Liver (tissue), 8 donors: ENCODE measurements at regions not wholly inside any gene's neighbourhood (a gene's known extent, or its start where the extent isn't known, plus 50 kb on each side); places are given as distances from the start of the nearest gene placed in this dataset.

Experiments
- DNase-seq: peaks from one replicate; pipeline ENCODE4 v3.0.0-alpha.2; 2017; ENCODE audit warnings: low spot score
- H3K27ac ChIP-seq, 2 donors: one replicate each; pipeline ENCODE4 v1.7.0; 2013; ENCODE audit warnings: inconsistent platforms in 2 of 2, low read length in 2 of 2, control low read depth in 1 of 2, low read depth in 1 of 2, mild to moderate bottlenecking in 1 of 2
- H3K27me3 ChIP-seq, 4 donors: one replicate each; pipeline versions ENCODE4 v1.6.1 to v1.7.0; 2013; ENCODE audit warnings: low read length in 3 of 4, inconsistent platforms in 1 of 4, mild to moderate bottlenecking in 1 of 4, moderate library complexity in 1 of 4; ENCODE audit not compliant: control insufficient read depth in 4 of 4, insufficient read depth in 4 of 4
- H3K36me3 ChIP-seq, 4 donors: one replicate each; pipeline versions ENCODE4 v1.6.1 to v1.7.0; 2013; ENCODE audit warnings: low read length in 3 of 4, mild to moderate bottlenecking in 3 of 4, low read depth in 1 of 4, moderate library complexity in 1 of 4; ENCODE audit not compliant: control insufficient read depth in 4 of 4, insufficient read depth in 3 of 4
- H3K4me1 ChIP-seq, 4 donors: one replicate each; pipeline versions ENCODE4 v1.6.1 to v1.7.0; 2013; ENCODE audit warnings: low read length in 3 of 4, mild to moderate bottlenecking in 3 of 4, moderate library complexity in 1 of 4; ENCODE audit not compliant: control insufficient read depth in 4 of 4, insufficient read depth in 4 of 4
- H3K4me3 ChIP-seq, 3 donors: one replicate each; pipeline versions ENCODE4 v1.6.1 to v1.7.0; 2013; ENCODE audit warnings: low read length in 3 of 3, control low read depth in 1 of 3, low read depth in 1 of 3, mild to moderate bottlenecking in 1 of 3
- H3K9ac ChIP-seq, 2 donors: one replicate each; pipeline ENCODE4 v1.7.0; 2013; ENCODE audit warnings: low read length in 2 of 2, mild to moderate bottlenecking in 2 of 2, moderate library complexity in 2 of 2, control low read depth in 1 of 2, low read depth in 1 of 2
- H3K9me3 ChIP-seq, 4 donors: one replicate each; pipeline versions ENCODE4 v1.6.1 to v1.7.0; 2013; ENCODE audit warnings: low read length in 3 of 4; ENCODE audit not compliant: control insufficient read depth in 4 of 4
- EGR1 ChIP-seq, 2 donors: IDR thresholded peaks; 2 replicates each; pipeline ENCODE4 v1.6.1; 2016 to 2018; ENCODE audit warnings: antibody characterized with exemption in 2 of 2, low read depth in 2 of 2
- FOXA2 ChIP-seq: IDR thresholded peaks from 2 replicates; pipeline ENCODE4 v1.6.1; 2016; ENCODE audit warnings: antibody characterized with exemption
- GABPA ChIP-seq, 2 donors: IDR thresholded peaks in 1 of 2; conservative IDR thresholded peaks in 1 of 2; 2 replicates each; pipeline ENCODE4 v1.6.1; 2016; ENCODE audit warnings: antibody characterized with exemption in 2 of 2, mild to moderate bottlenecking in 1 of 2, moderate library complexity in 1 of 2
- HNF4A ChIP-seq, 2 donors: conservative IDR thresholded peaks; 2 replicates each; pipeline ENCODE4 v1.6.1; 2016; ENCODE audit warnings: antibody characterized with exemption in 2 of 2, mild to moderate bottlenecking in 2 of 2
- HNF4G ChIP-seq: IDR thresholded peaks from 2 replicates; pipeline ENCODE4 v1.6.1; 2016; ENCODE audit warnings: antibody characterized with exemption
- JUND ChIP-seq, 2 donors: IDR thresholded peaks; 2 replicates each; pipeline ENCODE4 v1.6.1; 2016; ENCODE audit warnings: antibody characterized with exemption in 2 of 2
- RAD21 ChIP-seq, 2 donors: IDR thresholded peaks; 2 replicates each; pipeline ENCODE4 v1.6.1; 2016; ENCODE audit warnings: antibody characterized with exemption in 2 of 2, mild to moderate bottlenecking in 2 of 2
- RXRA ChIP-seq, 2 donors: IDR thresholded peaks; 2 replicates each; pipeline ENCODE4 v1.6.1; 2017 to 2018; ENCODE audit warnings: antibody characterized with exemption in 2 of 2, mild to moderate bottlenecking in 1 of 2
- SP1 ChIP-seq: IDR thresholded peaks from 2 replicates; pipeline ENCODE4 v1.6.1; 2018; ENCODE audit warnings: antibody characterized with exemption, mild to moderate bottlenecking
- TAF1 ChIP-seq: conservative IDR thresholded peaks from 2 replicates; pipeline ENCODE4 v1.6.1; 2016; ENCODE audit warnings: antibody characterized with exemption, mild to moderate bottlenecking
- YY1 ChIP-seq: IDR thresholded peaks from 2 replicates; pipeline ENCODE4 v1.6.1; 2016; ENCODE audit warnings: antibody characterized with exemption, mild to moderate bottlenecking
- WGBS: extraction: QIAGEN DNeasy Blood & Tissue Kit; methylation state at CpG from one replicate; pipeline ENCODE4 v1.1.7; 2013; 5-methylcytosine and 5-hydroxymethylcytosine counted together
- TF ChIP-seq, protein P1 (sequence below): IDR thresholded peaks from 2 replicates; pipeline ENCODE4 v1.6.1; 2016; ENCODE audit warnings: antibody characterized with exemption
- TF ChIP-seq, protein P2 (sequence below): IDR thresholded peaks from 2 replicates; pipeline ENCODE4 v1.6.1; 2016; ENCODE audit warnings: antibody characterized with exemption, mild to moderate bottlenecking
- TF ChIP-seq, protein P3 (sequence below): IDR thresholded peaks from 2 replicates; pipeline ENCODE4 v1.6.1; 2016; ENCODE audit warnings: antibody characterized with exemption
- TF ChIP-seq, protein P4 (sequence below): IDR thresholded peaks from 2 replicates; pipeline ENCODE4 v1.6.1; 2016; ENCODE audit warnings: antibody characterized with exemption
- TF ChIP-seq, protein P5 (sequence below): fragments of 150-350 bp; IDR thresholded peaks from 2 replicates; pipeline ENCODE4 v1.5.1; 2017; ENCODE audit warnings: improper control_type of control experiment, low read depth, low read length; ENCODE audit not compliant: missing input control
- donor health status: healthy.
- donor health status: healthy.
- donor health status: healthy.
- donor health status: healthy.
- donor health status: healthy.

DNA sequence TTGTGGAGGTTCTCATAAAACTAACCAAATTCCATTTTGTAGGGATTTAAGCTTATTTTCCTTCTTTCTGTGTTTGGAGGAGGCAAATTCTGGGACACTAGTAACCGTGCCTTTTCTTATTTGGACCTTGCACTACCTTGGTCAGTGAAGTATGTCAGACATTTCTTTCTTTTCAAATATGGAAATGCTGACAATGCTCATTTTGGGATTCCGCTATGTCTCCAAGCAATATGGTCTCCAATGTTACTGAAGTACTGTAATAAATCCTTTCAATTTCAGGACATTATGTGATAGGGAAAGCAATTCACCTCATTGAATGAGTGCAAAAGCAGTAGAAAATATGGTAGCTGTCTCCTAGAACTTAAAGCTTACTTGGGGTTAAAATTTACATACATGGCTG is 372.3 kb downstream of the HLX start:
- H3K9me3 ChIP-seq = peaks cover 0 to 4% (median 0%) of the 10 kb centered on the region in 4 donors
- no peak overlapping the region for H3K27ac ChIP-seq
- no peaks in the 10 kb centered on the region for H3K27me3 ChIP-seq
- H3K9ac ChIP-seq = no peak overlapping the region
- no peaks in the 10 kb centered on the region for H3K36me3 ChIP-seq
- no peaks in the 10 kb centered on the region for H3K4me1 ChIP-seq
- WGBS = 42% methylated on average over 2 of the region's 2 CpGs
- TF ChIP-seq FOXA2 = no peak
- TF ChIP-seq RXRA (IDR thresholded peaks at IDR 0.05) = no peak
- TF ChIP-seq, protein P1, sequence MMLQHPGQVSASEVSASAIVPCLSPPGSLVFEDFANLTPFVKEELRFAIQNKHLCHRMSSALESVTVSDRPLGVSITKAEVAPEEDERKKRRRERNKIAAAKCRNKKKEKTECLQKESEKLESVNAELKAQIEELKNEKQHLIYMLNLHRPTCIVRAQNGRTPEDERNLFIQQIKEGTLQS = no peak
- no peak for TF ChIP-seq SP1
- no peak for TF ChIP-seq RAD21 (IDR thresholded peaks at IDR 0.05)
- TF ChIP-seq, protein P2, sequence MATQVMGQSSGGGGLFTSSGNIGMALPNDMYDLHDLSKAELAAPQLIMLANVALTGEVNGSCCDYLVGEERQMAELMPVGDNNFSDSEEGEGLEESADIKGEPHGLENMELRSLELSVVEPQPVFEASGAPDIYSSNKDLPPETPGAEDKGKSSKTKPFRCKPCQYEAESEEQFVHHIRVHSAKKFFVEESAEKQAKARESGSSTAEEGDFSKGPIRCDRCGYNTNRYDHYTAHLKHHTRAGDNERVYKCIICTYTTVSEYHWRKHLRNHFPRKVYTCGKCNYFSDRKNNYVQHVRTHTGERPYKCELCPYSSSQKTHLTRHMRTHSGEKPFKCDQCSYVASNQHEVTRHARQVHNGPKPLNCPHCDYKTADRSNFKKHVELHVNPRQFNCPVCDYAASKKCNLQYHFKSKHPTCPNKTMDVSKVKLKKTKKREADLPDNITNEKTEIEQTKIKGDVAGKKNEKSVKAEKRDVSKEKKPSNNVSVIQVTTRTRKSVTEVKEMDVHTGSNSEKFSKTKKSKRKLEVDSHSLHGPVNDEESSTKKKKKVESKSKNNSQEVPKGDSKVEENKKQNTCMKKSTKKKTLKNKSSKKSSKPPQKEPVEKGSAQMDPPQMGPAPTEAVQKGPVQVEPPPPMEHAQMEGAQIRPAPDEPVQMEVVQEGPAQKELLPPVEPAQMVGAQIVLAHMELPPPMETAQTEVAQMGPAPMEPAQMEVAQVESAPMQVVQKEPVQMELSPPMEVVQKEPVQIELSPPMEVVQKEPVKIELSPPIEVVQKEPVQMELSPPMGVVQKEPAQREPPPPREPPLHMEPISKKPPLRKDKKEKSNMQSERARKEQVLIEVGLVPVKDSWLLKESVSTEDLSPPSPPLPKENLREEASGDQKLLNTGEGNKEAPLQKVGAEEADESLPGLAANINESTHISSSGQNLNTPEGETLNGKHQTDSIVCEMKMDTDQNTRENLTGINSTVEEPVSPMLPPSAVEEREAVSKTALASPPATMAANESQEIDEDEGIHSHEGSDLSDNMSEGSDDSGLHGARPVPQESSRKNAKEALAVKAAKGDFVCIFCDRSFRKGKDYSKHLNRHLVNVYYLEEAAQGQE = no peak
- no peak for TF ChIP-seq HNF4G
- no peak for TF ChIP-seq GABPA (IDR thresholded peaks at IDR 0.05 in 1 of 2, conservative IDR thresholded peaks at IDR 0.05 in 1 of 2)
- TF ChIP-seq, protein P3, sequence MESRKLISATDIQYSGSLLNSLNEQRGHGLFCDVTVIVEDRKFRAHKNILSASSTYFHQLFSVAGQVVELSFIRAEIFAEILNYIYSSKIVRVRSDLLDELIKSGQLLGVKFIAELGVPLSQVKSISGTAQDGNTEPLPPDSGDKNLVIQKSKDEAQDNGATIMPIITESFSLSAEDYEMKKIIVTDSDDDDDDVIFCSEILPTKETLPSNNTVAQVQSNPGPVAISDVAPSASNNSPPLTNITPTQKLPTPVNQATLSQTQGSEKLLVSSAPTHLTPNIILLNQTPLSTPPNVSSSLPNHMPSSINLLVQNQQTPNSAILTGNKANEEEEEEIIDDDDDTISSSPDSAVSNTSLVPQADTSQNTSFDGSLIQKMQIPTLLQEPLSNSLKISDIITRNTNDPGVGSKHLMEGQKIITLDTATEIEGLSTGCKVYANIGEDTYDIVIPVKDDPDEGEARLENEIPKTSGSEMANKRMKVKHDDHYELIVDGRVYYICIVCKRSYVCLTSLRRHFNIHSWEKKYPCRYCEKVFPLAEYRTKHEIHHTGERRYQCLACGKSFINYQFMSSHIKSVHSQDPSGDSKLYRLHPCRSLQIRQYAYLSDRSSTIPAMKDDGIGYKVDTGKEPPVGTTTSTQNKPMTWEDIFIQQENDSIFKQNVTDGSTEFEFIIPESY = no peak
- no peak for TF ChIP-seq JUND (IDR thresholded peaks at IDR 0.05)
- TF ChIP-seq, protein P4, sequence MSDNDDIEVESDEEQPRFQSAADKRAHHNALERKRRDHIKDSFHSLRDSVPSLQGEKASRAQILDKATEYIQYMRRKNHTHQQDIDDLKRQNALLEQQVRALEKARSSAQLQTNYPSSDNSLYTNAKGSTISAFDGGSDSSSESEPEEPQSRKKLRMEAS = no peak
- no peak for TF ChIP-seq YY1
- no peak for TF ChIP-seq TAF1
- TF ChIP-seq, protein P5, sequence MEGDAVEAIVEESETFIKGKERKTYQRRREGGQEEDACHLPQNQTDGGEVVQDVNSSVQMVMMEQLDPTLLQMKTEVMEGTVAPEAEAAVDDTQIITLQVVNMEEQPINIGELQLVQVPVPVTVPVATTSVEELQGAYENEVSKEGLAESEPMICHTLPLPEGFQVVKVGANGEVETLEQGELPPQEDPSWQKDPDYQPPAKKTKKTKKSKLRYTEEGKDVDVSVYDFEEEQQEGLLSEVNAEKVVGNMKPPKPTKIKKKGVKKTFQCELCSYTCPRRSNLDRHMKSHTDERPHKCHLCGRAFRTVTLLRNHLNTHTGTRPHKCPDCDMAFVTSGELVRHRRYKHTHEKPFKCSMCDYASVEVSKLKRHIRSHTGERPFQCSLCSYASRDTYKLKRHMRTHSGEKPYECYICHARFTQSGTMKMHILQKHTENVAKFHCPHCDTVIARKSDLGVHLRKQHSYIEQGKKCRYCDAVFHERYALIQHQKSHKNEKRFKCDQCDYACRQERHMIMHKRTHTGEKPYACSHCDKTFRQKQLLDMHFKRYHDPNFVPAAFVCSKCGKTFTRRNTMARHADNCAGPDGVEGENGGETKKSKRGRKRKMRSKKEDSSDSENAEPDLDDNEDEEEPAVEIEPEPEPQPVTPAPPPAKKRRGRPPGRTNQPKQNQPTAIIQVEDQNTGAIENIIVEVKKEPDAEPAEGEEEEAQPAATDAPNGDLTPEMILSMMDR = no peak
- TF ChIP-seq EGR1 (IDR thresholded peaks at IDR 0.05; ENCODE audit: low read depth in 2 of 2) = no peak
- H3K4me3 ChIP-seq = no peak overlapping the region
- DNase-seq = no peak

DNA sequence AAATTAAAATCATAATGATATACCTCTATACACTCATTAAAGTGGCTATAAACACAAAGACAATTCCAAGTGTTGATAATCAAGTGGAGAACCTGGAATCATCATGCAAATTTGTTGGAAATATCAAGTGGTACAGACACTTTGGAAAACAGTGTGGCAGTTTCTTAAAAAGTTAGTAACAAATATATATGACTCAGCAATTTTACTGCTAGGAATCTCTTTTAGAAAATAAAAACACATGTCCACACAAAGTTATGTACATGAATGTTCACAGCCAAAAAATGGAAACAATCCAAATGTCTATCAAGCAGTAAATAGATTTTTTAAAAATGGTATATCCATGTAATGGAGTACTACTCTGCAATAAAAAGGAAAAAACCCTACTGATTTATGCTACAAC is 375.6 kb downstream of the HLX start:
- Histone ChIP-seq H3K4me1 (no peaks in the 10 kb centered on the region), H3K9ac (no peak overlapping the region), H3K36me3 (no peaks in the 10 kb centered on the region), H3K9me3 (peaks cover 0 to 4% (median 0%) of the 10 kb centered on the region in 4 donors), H3K27ac (no peak overlapping the region), H3K4me3 (no peak overlapping the region), H3K27me3 (no peaks in the 10 kb centered on the region)
- TF ChIP-seq, protein P5 = no peak
- TF ChIP-seq EGR1 (IDR thresholded peaks at IDR 0.05; ENCODE audit: low read depth in 2 of 2) (no peak), HNF4A (conservative IDR thresholded peaks at IDR 0.05) (no peak), YY1 (no peak), RAD21 (IDR thresholded peaks at IDR 0.05) (no peak)
- TF ChIP-seq, protein P3 = no peak
- no peak for DNase-seq
